GM23338 (cell line): ENCODE measurements at regions not wholly inside any gene's neighbourhood (a gene's known extent, or its start where the extent isn't known, plus 50 kb on each side); places are given as distances from the start of the nearest gene placed in this dataset.

Source experiments
- ATAC-seq: fragments of 200-7000 bp; cut with Tn5 transposase; 3 replicates; pipeline ENCODE4 v1.9.1; 2020
- DNase-seq: peaks from one replicate; pipeline ENCODE4 v3.0.0-alpha.2; 2015; ENCODE audit warnings: low spot score
- H2AFZ ChIP-seq: fragments of 200-600 bp; sonication (generic); 2 replicates; pipeline ENCODE4 v1.8.0; 2016; ENCODE audit warnings: antibody characterized with exemption, mild to moderate bottlenecking, moderate library complexity
- H3F3A ChIP-seq: fragments of 200-600 bp; sonication (generic); replicated peaks from 2 replicates; pipeline ENCODE4 v1.8.0; 2017; ENCODE audit warnings: antibody characterized with exemption, mixed run types, low read depth
- H3K27ac ChIP-seq: fragments of 200-600 bp; sonication (generic); 2 replicates; pipeline ENCODE4 v1.6.1; 2016; ENCODE audit warnings: low read depth
- H3K27me3 ChIP-seq: fragments of 200-600 bp; sonication (generic); 2 replicates; pipeline ENCODE4 v1.8.0; 2016; ENCODE audit warnings: mild to moderate bottlenecking, mixed run types, moderate library complexity; ENCODE audit not compliant: insufficient read depth
- H3K36me3 ChIP-seq: fragments of 200-600 bp; sonication (generic); 2 replicates; pipeline ENCODE4 v1.8.0; 2016; ENCODE audit warnings: mild to moderate bottlenecking; ENCODE audit not compliant: insufficient read depth
- H3K4me1 ChIP-seq: fragments of 200-600 bp; sonication (generic); 2 replicates; pipeline ENCODE4 v1.8.0; 2016; ENCODE audit warnings: mild to moderate bottlenecking, moderate library complexity; ENCODE audit not compliant: insufficient read depth
- H3K4me2 ChIP-seq: fragments of 200-600 bp; sonication (generic); 2 replicates; pipeline ENCODE4 v1.7.1; 2017; ENCODE audit warnings: mixed run types
- H3K4me3 ChIP-seq: fragments of 200-600 bp; sonication (generic); 2 replicates; pipeline ENCODE4 v1.6.1; 2016; ENCODE audit warnings: mixed run types
- H3K79me2 ChIP-seq: fragments of 200-600 bp; sonication (generic); replicated peaks from 2 replicates; pipeline ENCODE4 v1.8.0; 2017; ENCODE audit warnings: mild to moderate bottlenecking; ENCODE audit not compliant: insufficient read depth
- H3K9me2 ChIP-seq: fragments of 200-600 bp; sonication (generic); 2 replicates; pipeline ENCODE4 v1.8.0; 2017; ENCODE audit not compliant: insufficient read depth
- H4K20me1 ChIP-seq: fragments of 200-600 bp; sonication (generic); replicated peaks from 2 replicates; pipeline ENCODE4 v1.8.0; 2017; ENCODE audit warnings: mild to moderate bottlenecking; ENCODE audit not compliant: insufficient read depth
- H3K27ac Mint-ChIP-seq: 2 replicates; pipeline ENCODE4 v1.8.0; 2020; ENCODE audit warnings: inconsistent platforms, mild to moderate bottlenecking, moderate library complexity, mixed read lengths
- H3K27me3 Mint-ChIP-seq: 3 replicates; pipeline ENCODE4 v1.8.0; 2022; ENCODE audit warnings: low read depth, mild to moderate bottlenecking, moderate library complexity, mixed read lengths, inconsistent platforms; ENCODE audit not compliant: insufficient read depth, poor library complexity
- H3K36me3 Mint-ChIP-seq: 3 replicates; pipeline ENCODE4 v1.8.0; 2021; ENCODE audit warnings: low read depth, mild to moderate bottlenecking, inconsistent platforms, moderate library complexity, mixed read lengths
- H3K4me1 Mint-ChIP-seq: 3 replicates; pipeline ENCODE4 v1.8.0; 2020; ENCODE audit warnings: mild to moderate bottlenecking, inconsistent platforms, mixed read lengths
- H3K4me3 Mint-ChIP-seq: 3 replicates; pipeline ENCODE4 v1.8.0; 2021; ENCODE audit warnings: moderate library complexity, mild to moderate bottlenecking, inconsistent platforms, mixed read lengths
- H3K9me3 Mint-ChIP-seq: 3 replicates; pipeline ENCODE4 v1.8.0; 2020; ENCODE audit warnings: moderate library complexity, mild to moderate bottlenecking, inconsistent platforms, mixed read lengths
- CREB1 ChIP-seq: fragments of 250-450 bp; sonication (Bioruptor Pico); IDR thresholded peaks from 2 replicates; pipeline ENCODE4 v1.5.0; 2020; ENCODE audit warnings: low read depth, mild to moderate bottlenecking, moderate library complexity
- CTCF ChIP-seq, 2 experiments: fragments of 200-600 bp in 1 of 2; sonication (generic) in 1 of 2; conservative IDR thresholded peaks; 2 replicates each; pipeline versions ENCODE4 v1.5.1 to v1.6.1; 2016 to 2017; ENCODE audit warnings: antibody characterized with exemption in 2 of 2, low read depth in 2 of 2, mild to moderate bottlenecking in 2 of 2, moderate library complexity in 1 of 2
- EZH2 ChIP-seq: fragments of 200-600 bp; sonication (generic); IDR thresholded peaks from one replicate; pipeline ENCODE4 v1.8.0; 2017; ENCODE audit warnings: antibody characterized with exemption, mild to moderate bottlenecking, low read depth; ENCODE audit not compliant: unreplicated experiment
- EZH2phosphoT487 ChIP-seq: fragments of 200-600 bp; sonication (generic); IDR thresholded peaks from one replicate; pipeline ENCODE4 v1.8.1; 2018; ENCODE audit warnings: antibody characterized with exemption; ENCODE audit not compliant: unreplicated experiment
- JUNB ChIP-seq: IDR thresholded peaks from one replicate; pipeline ENCODE4 v1.6.1; 2016; ENCODE audit warnings: antibody characterized with exemption; ENCODE audit not compliant: unreplicated experiment
- NANOG ChIP-seq: IDR thresholded peaks from 2 replicates; pipeline ENCODE4 v1.6.1; 2016; ENCODE audit warnings: antibody characterized with exemption, borderline replicate concordance
- POLR2AphosphoS5 ChIP-seq: IDR thresholded peaks from 2 replicates; pipeline ENCODE4 v1.6.1; 2016; ENCODE audit warnings: antibody characterized with exemption, low read depth
- STAT1 ChIP-seq: IDR thresholded peaks from one replicate; pipeline ENCODE4 v1.6.1; 2016; ENCODE audit warnings: antibody characterized with exemption; ENCODE audit not compliant: unreplicated experiment
- ZNF114 ChIP-seq: fragments of 250-450 bp; sonication (Bioruptor Pico); IDR thresholded peaks from 2 replicates; pipeline ENCODE4 v1.5.0; 2020; ENCODE audit warnings: mild to moderate bottlenecking, moderate library complexity
- ZNF331 ChIP-seq: fragments of 250-450 bp; sonication (Bioruptor Pico); IDR thresholded peaks from 2 replicates; pipeline ENCODE4 v1.5.0; 2020; ENCODE audit warnings: low read depth, mild to moderate bottlenecking, moderate library complexity
- ZNF462 ChIP-seq: fragments of 250-450 bp; sonication (Bioruptor Pico); IDR thresholded peaks from 2 replicates; pipeline ENCODE4 v1.5.0; 2020; ENCODE audit warnings: mild to moderate bottlenecking, moderate library complexity
- TF ChIP-seq, protein P1 (sequence below): IDR thresholded peaks from one replicate; pipeline ENCODE4 v1.6.1; 2018; ENCODE audit warnings: antibody characterized with exemption; ENCODE audit not compliant: unreplicated experiment
- TF ChIP-seq, protein P2 (sequence below): IDR thresholded peaks from 2 replicates; pipeline ENCODE4 v1.6.1; 2016; ENCODE audit warnings: antibody characterized with exemption

GRCh38 chr5:104793755-104794080, 1231.1 kb upstream of the NUDT12 start:
- DNase-seq, result peak; percentile 42
- Histone ChIP-seq H3K9me2 (no peaks in the 10 kb centered on the region), H4K20me1 (no peaks in the 10 kb centered on the region), H3K79me2 (no peaks in the 10 kb centered on the region), H3K27me3 (peaks cover 26% of the 10 kb centered on the region), H3K4me3 (no peak overlapping the region), H3K4me1 (no peaks in the 10 kb centered on the region), H3K4me2 (no peak overlapping the region), H3K27ac (no peak overlapping the region), H3F3A (no peaks in the 10 kb centered on the region), H2AFZ (no peak overlapping the region), H3K36me3 (no peaks in the 10 kb centered on the region)
- Mint-ChIP-seq H3K27me3 (peaks cover 11% of the 10 kb centered on the region), H3K9me3 (peaks cover 8% of the 10 kb centered on the region), H3K4me1 (peaks cover 2% of the 10 kb centered on the region; the same call in 1 of the 3 replicates), H3K4me3 (no peak overlapping the region), H3K36me3 (no peaks in the 10 kb centered on the region), H3K27ac (no peak overlapping the region)
- no peak for TF ChIP-seq NANOG
- TF ChIP-seq ZNF462 (CRISPR knock-in tag), result no peak
- no peak for TF ChIP-seq EZH2
- no peak for TF ChIP-seq ZNF331 (CRISPR knock-in tag)
- no peak for TF ChIP-seq CREB1 (CRISPR knock-in tag)
- no peak for TF ChIP-seq CTCF (conservative IDR thresholded peaks at IDR 0.05; ENCODE audit: low read depth in 2 of 2)
- TF ChIP-seq JUNB, result no peak
- no peak for TF ChIP-seq POLR2AphosphoS5
- TF ChIP-seq, protein P1, sequence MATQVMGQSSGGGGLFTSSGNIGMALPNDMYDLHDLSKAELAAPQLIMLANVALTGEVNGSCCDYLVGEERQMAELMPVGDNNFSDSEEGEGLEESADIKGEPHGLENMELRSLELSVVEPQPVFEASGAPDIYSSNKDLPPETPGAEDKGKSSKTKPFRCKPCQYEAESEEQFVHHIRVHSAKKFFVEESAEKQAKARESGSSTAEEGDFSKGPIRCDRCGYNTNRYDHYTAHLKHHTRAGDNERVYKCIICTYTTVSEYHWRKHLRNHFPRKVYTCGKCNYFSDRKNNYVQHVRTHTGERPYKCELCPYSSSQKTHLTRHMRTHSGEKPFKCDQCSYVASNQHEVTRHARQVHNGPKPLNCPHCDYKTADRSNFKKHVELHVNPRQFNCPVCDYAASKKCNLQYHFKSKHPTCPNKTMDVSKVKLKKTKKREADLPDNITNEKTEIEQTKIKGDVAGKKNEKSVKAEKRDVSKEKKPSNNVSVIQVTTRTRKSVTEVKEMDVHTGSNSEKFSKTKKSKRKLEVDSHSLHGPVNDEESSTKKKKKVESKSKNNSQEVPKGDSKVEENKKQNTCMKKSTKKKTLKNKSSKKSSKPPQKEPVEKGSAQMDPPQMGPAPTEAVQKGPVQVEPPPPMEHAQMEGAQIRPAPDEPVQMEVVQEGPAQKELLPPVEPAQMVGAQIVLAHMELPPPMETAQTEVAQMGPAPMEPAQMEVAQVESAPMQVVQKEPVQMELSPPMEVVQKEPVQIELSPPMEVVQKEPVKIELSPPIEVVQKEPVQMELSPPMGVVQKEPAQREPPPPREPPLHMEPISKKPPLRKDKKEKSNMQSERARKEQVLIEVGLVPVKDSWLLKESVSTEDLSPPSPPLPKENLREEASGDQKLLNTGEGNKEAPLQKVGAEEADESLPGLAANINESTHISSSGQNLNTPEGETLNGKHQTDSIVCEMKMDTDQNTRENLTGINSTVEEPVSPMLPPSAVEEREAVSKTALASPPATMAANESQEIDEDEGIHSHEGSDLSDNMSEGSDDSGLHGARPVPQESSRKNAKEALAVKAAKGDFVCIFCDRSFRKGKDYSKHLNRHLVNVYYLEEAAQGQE, result no peak
- TF ChIP-seq STAT1, result no peak
- TF ChIP-seq EZH2phosphoT487, result no peak
- TF ChIP-seq, protein P2, sequence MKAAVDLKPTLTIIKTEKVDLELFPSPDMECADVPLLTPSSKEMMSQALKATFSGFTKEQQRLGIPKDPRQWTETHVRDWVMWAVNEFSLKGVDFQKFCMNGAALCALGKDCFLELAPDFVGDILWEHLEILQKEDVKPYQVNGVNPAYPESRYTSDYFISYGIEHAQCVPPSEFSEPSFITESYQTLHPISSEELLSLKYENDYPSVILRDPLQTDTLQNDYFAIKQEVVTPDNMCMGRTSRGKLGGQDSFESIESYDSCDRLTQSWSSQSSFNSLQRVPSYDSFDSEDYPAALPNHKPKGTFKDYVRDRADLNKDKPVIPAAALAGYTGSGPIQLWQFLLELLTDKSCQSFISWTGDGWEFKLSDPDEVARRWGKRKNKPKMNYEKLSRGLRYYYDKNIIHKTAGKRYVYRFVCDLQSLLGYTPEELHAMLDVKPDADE, result no peak
- no peak for TF ChIP-seq ZNF114 (CRISPR knock-in tag)
- peak; percentile 58; the same call in 2 of the 3 replicates for ATAC-seq
